KG1 (cell line): ENCODE measurements at regions not wholly inside any gene's neighbourhood (a gene's known extent, or its start where the extent isn't known, plus 50 kb on each side); places are given as distances from the start of the nearest gene placed in this dataset.

Experiments
- DNase-seq: peaks from one replicate; lab custom pipeline; 2025; lab: John Stamatoyannopoulos, UW

GRCh38 chr5:38099205-38100168, 158.9 kb upstream of the EGFLAM start:
- no peak for DNase-seq

- no peak for DNase-seq
Observed at GRCh38 chr5:38094889-38095288, 163.5 kb upstream of the EGFLAM start.

DNA sequence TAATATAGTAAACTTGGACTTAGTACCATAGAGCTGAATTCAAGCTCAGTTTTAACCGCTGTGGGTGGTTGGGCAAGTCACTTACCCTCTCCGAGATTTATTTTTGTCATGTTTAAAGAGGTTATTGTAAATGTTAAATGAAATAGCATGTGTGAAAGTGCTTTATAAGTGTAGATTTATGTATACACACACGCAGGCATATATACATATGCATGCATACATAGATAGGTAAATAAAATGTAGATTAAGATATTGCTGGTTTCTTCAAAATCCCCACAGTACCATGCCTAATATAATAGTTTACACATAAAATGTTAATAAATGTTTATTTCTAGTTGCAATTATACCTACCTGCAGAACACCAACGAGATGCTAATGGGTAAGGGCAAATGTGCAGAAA, 164.5 kb upstream of the EGFLAM start:
- no peak for DNase-seq

DNA sequence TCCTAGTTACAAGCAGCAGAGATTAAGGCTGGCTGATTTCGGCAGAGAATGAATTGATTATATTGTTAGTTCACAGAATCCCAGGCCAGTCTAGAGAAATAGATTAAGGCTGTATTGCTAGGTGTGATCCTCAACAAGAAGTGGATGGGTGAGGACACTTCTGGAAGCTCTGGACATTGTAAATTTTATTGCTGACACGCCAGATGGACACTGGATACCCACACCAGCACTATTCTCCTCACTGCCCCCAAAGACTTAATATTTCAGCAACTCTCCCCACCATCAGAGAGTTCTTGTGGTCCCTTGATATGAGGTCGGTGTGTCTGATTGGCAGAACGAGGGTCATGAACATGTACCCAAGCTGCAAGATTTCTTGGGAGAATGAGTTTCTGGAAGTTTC, 171.6 kb upstream of the EGFLAM start:
- DNase-seq, result no peak

GRCh38 chr5:38079620-38080402, 178.5 kb upstream of the EGFLAM start:
- no peak for DNase-seq

- DNase-seq, result no peak
Observed at GRCh38 chr5:38078161-38078560, 180.2 kb upstream of the EGFLAM start.

DNA sequence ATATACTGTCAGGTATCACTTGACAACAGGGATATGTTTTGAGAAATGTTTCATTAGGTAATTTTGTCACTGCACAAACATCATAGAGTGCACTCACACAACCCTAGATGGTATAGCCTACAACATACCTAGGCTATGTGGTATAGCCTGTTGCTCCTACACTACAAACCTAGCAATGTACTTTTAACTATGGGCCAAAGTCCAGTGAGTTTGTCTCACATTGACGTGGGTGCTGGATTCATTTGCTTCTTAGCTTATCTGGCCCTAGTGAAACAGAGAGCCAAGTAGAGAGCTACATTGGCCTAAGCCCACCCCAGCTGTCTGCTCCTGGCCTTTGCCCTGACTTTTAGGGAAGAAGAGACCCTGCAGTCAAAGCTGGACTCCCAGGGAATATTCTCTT, 180.7 kb upstream of the EGFLAM start:
- DNase-seq, result no peak

DNA sequence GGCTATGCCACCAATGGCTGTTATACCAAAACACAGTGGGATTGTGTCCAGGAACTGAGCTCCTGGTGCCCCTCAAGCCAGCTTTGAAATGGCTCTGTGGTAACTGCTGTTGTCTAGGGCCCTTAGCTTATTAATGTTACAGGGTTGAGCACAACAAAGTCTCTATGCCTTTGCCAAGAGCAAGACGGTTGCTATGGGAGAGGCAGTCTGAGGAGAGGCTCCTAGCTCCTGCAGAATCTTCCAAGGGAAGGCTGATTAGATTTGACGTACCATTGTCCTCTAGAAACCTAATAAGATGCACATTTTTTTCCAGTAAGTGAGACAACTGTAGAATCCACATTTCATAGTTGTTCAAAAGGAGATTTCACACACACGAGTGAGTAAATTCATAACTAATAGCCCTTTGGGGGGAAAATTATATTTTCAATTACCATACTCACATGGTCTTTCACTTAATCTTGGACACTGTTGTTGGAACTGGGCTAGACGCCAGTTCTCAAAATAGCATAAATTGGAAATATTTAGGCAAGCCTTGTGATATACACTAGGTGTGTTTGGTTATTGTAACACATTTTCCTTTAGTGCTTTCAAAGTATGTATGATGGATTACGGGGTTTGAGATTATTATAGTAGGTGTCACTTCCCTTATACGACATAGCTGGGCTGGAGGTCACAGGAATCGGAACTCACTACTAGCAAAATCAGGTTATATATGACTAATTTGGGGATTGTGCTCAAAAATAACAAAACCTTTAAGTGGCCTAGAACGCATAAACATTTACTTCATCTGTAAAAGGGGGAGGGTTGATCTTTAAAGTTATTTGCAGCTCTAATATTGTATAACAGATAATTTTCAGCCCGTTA, 186.3 kb upstream of the EGFLAM start:
- DNase-seq, result no peak

- DNase-seq, result no peak
Observed at GRCh38 chr5:38070304-38070950, 187.9 kb upstream of the EGFLAM start.

DNA sequence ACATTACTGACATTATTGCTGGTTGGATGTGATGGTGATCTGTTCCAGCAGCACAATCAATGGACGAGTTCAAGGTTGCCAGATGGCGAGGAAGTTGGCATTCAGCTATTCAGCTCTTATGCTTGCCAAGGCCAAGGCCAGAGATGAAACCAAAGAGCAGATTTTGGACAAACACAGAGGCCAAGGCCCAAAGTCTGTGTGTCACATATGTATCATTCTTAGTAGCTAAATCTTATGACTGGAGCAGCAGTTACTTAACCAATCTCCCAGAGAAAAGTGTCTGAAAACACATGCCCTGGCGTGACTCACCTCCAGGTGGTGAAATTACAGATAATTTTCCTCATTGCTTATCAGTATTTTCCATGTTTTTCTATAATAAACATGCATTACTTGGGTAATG, 189.0 kb upstream of the EGFLAM start:
- DNase-seq, result no peak

- no peak for DNase-seq
Observed at GRCh38 chr5:38060354-38060753, 198.0 kb upstream of the EGFLAM start.

DNA sequence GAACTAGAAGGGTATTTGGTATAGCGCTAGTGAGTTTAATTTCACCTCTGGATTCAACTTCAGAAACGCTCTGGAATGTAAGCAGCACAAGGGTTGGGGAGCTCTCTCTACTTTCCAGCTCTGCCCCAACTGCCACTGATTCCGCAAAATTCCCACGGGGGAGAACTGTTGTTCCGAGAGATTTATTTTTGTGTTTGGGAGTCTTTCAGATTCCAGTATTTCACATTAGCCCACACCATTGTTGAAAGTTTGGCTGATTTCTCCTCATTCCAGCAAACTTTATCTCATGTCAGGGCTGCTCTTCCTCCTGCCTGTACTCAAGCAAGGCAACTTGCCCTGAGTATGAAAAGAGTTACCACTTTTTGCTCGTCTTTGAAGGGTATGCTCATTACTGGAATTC, 198.5 kb upstream of the EGFLAM start:
- no peak for DNase-seq

- DNase-seq, result no peak
Observed at GRCh38 chr5:38051711-38052511, 206.4 kb upstream of the EGFLAM start.

GRCh38 chr5:38048400-38048799, 208.6 kb upstream of the GDNF start:
- no peak for DNase-seq

DNA sequence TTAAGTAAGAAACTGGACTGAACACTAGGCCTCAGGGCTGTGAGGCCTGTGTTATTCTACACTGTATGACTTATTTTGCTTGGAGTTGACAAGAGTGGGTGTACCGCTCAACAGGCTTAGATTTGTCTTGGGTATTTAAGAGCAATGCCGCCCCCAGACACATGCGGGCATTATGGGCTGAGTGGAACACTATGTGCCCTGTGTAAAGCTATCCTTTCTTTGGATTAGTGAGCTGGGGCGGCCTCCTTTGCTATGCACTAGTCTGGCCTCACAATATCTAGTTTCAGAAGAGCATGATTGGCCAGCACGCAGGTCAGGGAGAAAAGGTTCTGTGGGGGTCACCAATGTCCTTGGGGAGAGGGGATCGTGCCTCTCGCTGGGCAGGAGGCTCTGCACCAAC, 206.3 kb upstream of the GDNF start:
- no peak for DNase-seq

- no peak for DNase-seq
Observed at GRCh38 chr5:38045446-38045845, 205.6 kb upstream of the GDNF start.

GRCh38 chr5:38039826-38040225, 200.0 kb upstream of the GDNF start:
- no peak for DNase-seq

DNA sequence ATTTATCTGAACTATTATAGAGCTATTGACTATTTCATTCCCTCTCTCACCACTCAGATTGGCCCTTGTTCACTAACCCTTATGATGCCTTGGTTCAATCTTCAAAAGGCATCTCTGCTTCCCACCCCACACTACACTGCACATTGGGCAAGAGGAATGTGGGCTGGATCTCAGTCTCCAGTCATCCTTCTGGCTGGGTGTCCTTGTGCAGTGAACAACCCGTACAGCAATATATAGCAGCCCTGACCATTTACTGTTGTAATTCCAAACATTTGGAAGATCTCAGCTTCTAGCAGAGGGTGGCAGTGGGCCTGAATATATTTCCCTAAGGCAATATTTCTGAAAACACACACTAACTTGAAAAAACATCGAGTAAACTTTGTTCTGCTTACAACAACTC, 199.2 kb upstream of the GDNF start:
- no peak for DNase-seq

DNA sequence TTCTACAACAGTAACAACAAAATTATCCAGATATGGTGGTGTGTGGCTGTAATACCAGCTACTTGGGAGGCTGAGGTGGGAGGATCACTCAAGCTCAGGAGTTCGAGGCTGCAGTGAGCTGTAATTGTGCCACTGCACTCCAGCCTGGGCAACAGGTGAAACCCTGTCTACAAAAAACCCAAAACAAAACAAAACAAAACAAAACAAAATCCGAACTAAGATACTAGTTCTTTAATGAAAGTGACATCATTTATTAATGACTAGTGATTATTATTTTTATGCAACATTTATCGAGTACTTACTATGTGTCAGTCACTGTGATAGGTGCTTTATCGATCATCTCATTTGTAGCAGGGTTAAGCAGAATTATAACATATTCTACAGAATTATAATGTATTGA, 196.9 kb upstream of the GDNF start:
- DNase-seq, result no peak

- no peak for DNase-seq
Observed at GRCh38 chr5:38032149-38032548, 192.3 kb upstream of the GDNF start.

DNA sequence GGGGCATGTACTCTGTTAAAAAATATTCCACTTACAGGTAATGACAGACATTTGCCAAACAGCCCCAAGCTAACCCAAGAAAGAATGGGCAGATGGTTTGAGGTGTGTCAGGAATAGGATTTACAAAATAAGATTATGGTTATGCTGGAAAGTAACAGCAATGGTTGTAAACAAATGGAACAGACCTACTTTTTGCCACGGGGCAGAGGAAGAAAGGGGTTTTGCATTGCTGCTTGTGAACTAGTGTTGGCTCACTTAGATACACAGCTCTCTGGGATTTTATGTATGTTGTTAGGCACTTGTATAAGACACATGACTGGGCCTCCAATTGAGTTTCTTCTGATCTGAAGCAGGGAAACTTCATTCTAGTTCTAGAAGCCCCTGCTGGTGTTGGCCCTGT, 191.5 kb upstream of the GDNF start:
- no peak for DNase-seq
